ENCODE measurements at regions not wholly inside any gene's neighbourhood (a gene's known extent, or its start where the extent isn't known, plus 50 kb on each side); places are given as distances from the start of the nearest gene placed in this dataset.

- TF ChIP-seq FOXA1 (IDR thresholded peaks at IDR 0.05) = no peak
- no peak for TF ChIP-seq CTCF (IDR thresholded peaks at IDR 0.05; ENCODE audit: low read depth, low read length, missing input control)
- TF ChIP-seq, protein P1, sequence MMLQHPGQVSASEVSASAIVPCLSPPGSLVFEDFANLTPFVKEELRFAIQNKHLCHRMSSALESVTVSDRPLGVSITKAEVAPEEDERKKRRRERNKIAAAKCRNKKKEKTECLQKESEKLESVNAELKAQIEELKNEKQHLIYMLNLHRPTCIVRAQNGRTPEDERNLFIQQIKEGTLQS (IDR thresholded peaks at IDR 0.05) = no peak
- TF ChIP-seq EGR1 (IDR thresholded peaks at IDR 0.05; ENCODE audit: low read depth in 2 of 2) = no peak
- no peak for TF ChIP-seq SP1 (IDR thresholded peaks at IDR 0.05)
- TF ChIP-seq YY1 (IDR thresholded peaks at IDR 0.05) = no peak
- no peak for TF ChIP-seq RAD21 (IDR thresholded peaks at IDR 0.05)
- TF ChIP-seq, protein P2, sequence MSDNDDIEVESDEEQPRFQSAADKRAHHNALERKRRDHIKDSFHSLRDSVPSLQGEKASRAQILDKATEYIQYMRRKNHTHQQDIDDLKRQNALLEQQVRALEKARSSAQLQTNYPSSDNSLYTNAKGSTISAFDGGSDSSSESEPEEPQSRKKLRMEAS (IDR thresholded peaks at IDR 0.05) = no peak
- TF ChIP-seq TAF1 (conservative IDR thresholded peaks at IDR 0.05) = no peak
- TF ChIP-seq, protein P3, sequence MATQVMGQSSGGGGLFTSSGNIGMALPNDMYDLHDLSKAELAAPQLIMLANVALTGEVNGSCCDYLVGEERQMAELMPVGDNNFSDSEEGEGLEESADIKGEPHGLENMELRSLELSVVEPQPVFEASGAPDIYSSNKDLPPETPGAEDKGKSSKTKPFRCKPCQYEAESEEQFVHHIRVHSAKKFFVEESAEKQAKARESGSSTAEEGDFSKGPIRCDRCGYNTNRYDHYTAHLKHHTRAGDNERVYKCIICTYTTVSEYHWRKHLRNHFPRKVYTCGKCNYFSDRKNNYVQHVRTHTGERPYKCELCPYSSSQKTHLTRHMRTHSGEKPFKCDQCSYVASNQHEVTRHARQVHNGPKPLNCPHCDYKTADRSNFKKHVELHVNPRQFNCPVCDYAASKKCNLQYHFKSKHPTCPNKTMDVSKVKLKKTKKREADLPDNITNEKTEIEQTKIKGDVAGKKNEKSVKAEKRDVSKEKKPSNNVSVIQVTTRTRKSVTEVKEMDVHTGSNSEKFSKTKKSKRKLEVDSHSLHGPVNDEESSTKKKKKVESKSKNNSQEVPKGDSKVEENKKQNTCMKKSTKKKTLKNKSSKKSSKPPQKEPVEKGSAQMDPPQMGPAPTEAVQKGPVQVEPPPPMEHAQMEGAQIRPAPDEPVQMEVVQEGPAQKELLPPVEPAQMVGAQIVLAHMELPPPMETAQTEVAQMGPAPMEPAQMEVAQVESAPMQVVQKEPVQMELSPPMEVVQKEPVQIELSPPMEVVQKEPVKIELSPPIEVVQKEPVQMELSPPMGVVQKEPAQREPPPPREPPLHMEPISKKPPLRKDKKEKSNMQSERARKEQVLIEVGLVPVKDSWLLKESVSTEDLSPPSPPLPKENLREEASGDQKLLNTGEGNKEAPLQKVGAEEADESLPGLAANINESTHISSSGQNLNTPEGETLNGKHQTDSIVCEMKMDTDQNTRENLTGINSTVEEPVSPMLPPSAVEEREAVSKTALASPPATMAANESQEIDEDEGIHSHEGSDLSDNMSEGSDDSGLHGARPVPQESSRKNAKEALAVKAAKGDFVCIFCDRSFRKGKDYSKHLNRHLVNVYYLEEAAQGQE (IDR thresholded peaks at IDR 0.05) = no peak
- TF ChIP-seq GABPA (IDR thresholded peaks at IDR 0.05 in 1 of 2, conservative IDR thresholded peaks at IDR 0.05 in 1 of 2) = no peak
- no peak for TF ChIP-seq ZBTB33 (IDR thresholded peaks at IDR 0.05)
These were observed 788.4 kb upstream of the FAM98A start for GRCh38 chr2:34387536-34387935.
